ENCODE measurements at regions not wholly inside any gene's neighbourhood (a gene's known extent, or its start where the extent isn't known, plus 50 kb on each side); places are given as distances from the start of the nearest gene placed in this dataset.

GRCh38 chr10:107417446-107417845 lies 252.9 kb upstream of the SORCS1 start:
- FAIRE-seq, result no peak

GRCh38 chr10:107415446-107415845 lies 250.9 kb upstream of the SORCS1 start:
- FAIRE-seq, result no peak

- FAIRE-seq, result no peak
These were observed 249.5 kb upstream of the SORCS1 start for GRCh38 chr10:107413971-107414370.

- no peak for FAIRE-seq
These were observed 245.0 kb upstream of the SORCS1 start for GRCh38 chr10:107409522-107409921.

- FAIRE-seq, result no peak
These were observed 233.6 kb upstream of the SORCS1 start for GRCh38 chr10:107398115-107398514.

- no peak for FAIRE-seq
These were observed 227.4 kb upstream of the SORCS1 start for GRCh38 chr10:107391901-107392300.

- no peak for FAIRE-seq
These were observed 226.1 kb upstream of the SORCS1 start for GRCh38 chr10:107390563-107390962.

GRCh38 chr10:107383357-107383756 lies 218.9 kb upstream of the SORCS1 start:
- no peak for FAIRE-seq

- no peak for FAIRE-seq
These were observed 215.1 kb upstream of the SORCS1 start for GRCh38 chr10:107379601-107380000.

GRCh38 chr10:107371801-107372200 lies 207.3 kb upstream of the SORCS1 start:
- no peak for FAIRE-seq

- FAIRE-seq, result no peak
These were observed 200.4 kb upstream of the SORCS1 start for GRCh38 chr10:107364872-107365271.

- FAIRE-seq, result no peak
These were observed 197.8 kb upstream of the SORCS1 start for GRCh38 chr10:107362306-107362705.

- no peak for FAIRE-seq
These were observed 192.5 kb upstream of the SORCS1 start for GRCh38 chr10:107357033-107357432.

- FAIRE-seq, result no peak
These were observed 191.9 kb upstream of the SORCS1 start for GRCh38 chr10:107356396-107356795.

- FAIRE-seq, result no peak
These were observed 178.2 kb upstream of the SORCS1 start for GRCh38 chr10:107342711-107343110.

GRCh38 chr10:107341281-107341680 lies 176.8 kb upstream of the SORCS1 start:
- no peak for FAIRE-seq

- no peak for FAIRE-seq
These were observed 175.8 kb upstream of the SORCS1 start for GRCh38 chr10:107340326-107340725.

- no peak for FAIRE-seq
These were observed 171.6 kb upstream of the SORCS1 start for GRCh38 chr10:107336061-107336460.

- no peak for FAIRE-seq
These were observed 153.1 kb upstream of the SORCS1 start for GRCh38 chr10:107317592-107317991.

- no peak for FAIRE-seq
These were observed 138.7 kb upstream of the SORCS1 start for GRCh38 chr10:107303203-107303602.

GRCh38 chr10:107299606-107300005 lies 135.1 kb upstream of the SORCS1 start:
- no peak for FAIRE-seq

GRCh38 chr10:107284187-107284586 lies 119.7 kb upstream of the SORCS1 start:
- no peak for FAIRE-seq

- FAIRE-seq, result peak; percentile 21
These were observed 115.8 kb upstream of the SORCS1 start for GRCh38 chr10:107280293-107280692.

GRCh38 chr10:107277591-107277990 lies 113.1 kb upstream of the SORCS1 start:
- no peak for FAIRE-seq

- no peak for FAIRE-seq
These were observed 111.3 kb upstream of the SORCS1 start for GRCh38 chr10:107275806-107276205.

GRCh38 chr10:107269626-107270025 lies 105.1 kb upstream of the SORCS1 start:
- no peak for FAIRE-seq

Measured in colon (tissue), 2 donors.